Suprapubic skin (tissue), 4 donors: ENCODE measurements at regions not wholly inside any gene's neighbourhood (a gene's known extent, or its start where the extent isn't known, plus 50 kb on each side); places are given as distances from the start of the nearest gene placed in this dataset.

ENCODE experiments used
- CTCF ChIP-seq, 2 donors: fragments of 200-600 bp in 1 of 2; fragments of 450-650 bp in 1 of 2; sonication (generic) in 1 of 2; IDR thresholded peaks; one replicate each; pipeline ENCODE4 v1.5.1; 2016 to 2019; ENCODE audit warnings: antibody characterized with exemption in 2 of 2, mild to moderate bottlenecking in 1 of 2, moderate library complexity in 1 of 2
- POLR2A ChIP-seq, 2 donors: fragments of 450-650 bp; IDR thresholded peaks; one replicate each; pipeline ENCODE4 v1.6.1; 2017; ENCODE audit warnings: antibody characterized with exemption in 2 of 2, mild to moderate bottlenecking in 2 of 2, moderate library complexity in 2 of 2
- POLR2AphosphoS5 ChIP-seq, 3 donors: sonication (generic); formaldehyde crosslinking; IDR thresholded peaks; one replicate each; pipeline ENCODE4 v1.6.1; 2017; ENCODE audit warnings: antibody characterized with exemption in 3 of 3

- TF ChIP-seq CTCF (IDR thresholded peaks at IDR 0.05) (no peak), POLR2A (IDR thresholded peaks at IDR 0.05) (no peak), POLR2AphosphoS5 (IDR thresholded peaks at IDR 0.05) (no peak)
Observed at GRCh38 chr9:32248189-32248712, 136.2 kb upstream of the ACO1 start.
